H9 (cell line): ENCODE measurements at regions not wholly inside any gene's neighbourhood (a gene's known extent, or its start where the extent isn't known, plus 50 kb on each side); places are given as distances from the start of the nearest gene placed in this dataset.

ENCODE experiments used
- DNase-seq: peaks from one replicate; pipeline ENCODE4 v3.0.0-alpha.2; 2017
- H2AFZ ChIP-seq: one replicate; pipeline ENCODE4 v1.6.1; 2013; ENCODE audit warnings: mild to moderate bottlenecking, low read length, control low read depth, moderate library complexity
- H2AK5ac ChIP-seq: 2 replicates; pipeline ENCODE4 v1.6.1; 2013; ENCODE audit warnings: low read length, control low read depth, mixed read lengths; ENCODE audit not compliant: insufficient read length
- H2BK120ac ChIP-seq: one replicate; pipeline ENCODE4 v1.6.1; 2013; ENCODE audit warnings: low read depth, mild to moderate bottlenecking, low read length, control low read depth, inconsistent platforms; ENCODE audit not compliant: poor library complexity, severe bottlenecking
- H2BK12ac ChIP-seq: 2 replicates; pipeline ENCODE4 v1.6.1; 2013; ENCODE audit warnings: low read length, control low read depth, mixed read lengths, low read depth; ENCODE audit not compliant: insufficient read length
- H2BK15ac ChIP-seq: 2 replicates; pipeline ENCODE4 v1.6.1; 2013; ENCODE audit warnings: low read depth, low read length, control low read depth
- H2BK20ac ChIP-seq: one replicate; pipeline ENCODE4 v1.6.1; 2013; ENCODE audit warnings: low read depth, mild to moderate bottlenecking, low read length, control low read depth, inconsistent platforms; ENCODE audit not compliant: poor library complexity, severe bottlenecking
- H2BK5ac ChIP-seq: 2 replicates; pipeline ENCODE4 v1.6.1; 2013; ENCODE audit warnings: low read length, control low read depth, mixed read lengths; ENCODE audit not compliant: insufficient read length
- H3K14ac ChIP-seq: 2 replicates; pipeline ENCODE4 v1.6.1; 2013; ENCODE audit warnings: low read length, control low read depth; ENCODE audit not compliant: insufficient read depth
- H3K18ac ChIP-seq: 2 replicates; pipeline ENCODE4 v1.6.1; 2013; ENCODE audit warnings: low read depth, mild to moderate bottlenecking, mixed read lengths, low read length, control low read depth; ENCODE audit not compliant: insufficient read length
- H3K23ac ChIP-seq: 2 replicates; pipeline ENCODE4 v1.6.1; 2013; ENCODE audit warnings: low read length, control low read depth, mixed read lengths, low read depth; ENCODE audit not compliant: insufficient read length
- H3K23me2 ChIP-seq: 2 replicates; pipeline ENCODE4 v1.6.1; 2013; ENCODE audit warnings: low read depth, mild to moderate bottlenecking, mixed read lengths, low read length, control low read depth; ENCODE audit not compliant: insufficient read length, poor library complexity, severe bottlenecking
- H3K27ac ChIP-seq: 2 replicates; pipeline ENCODE4 v1.5.1; 2013; ENCODE audit warnings: low read length, control low read depth, mixed read lengths, low read depth; ENCODE audit not compliant: insufficient read length
- H3K27me3 ChIP-seq: 2 replicates; pipeline ENCODE4 v1.6.1; 2013; ENCODE audit warnings: low read length, control low read depth, inconsistent platforms; ENCODE audit not compliant: insufficient read depth
- H3K4ac ChIP-seq: 2 replicates; pipeline ENCODE4 v1.6.1; 2013; ENCODE audit warnings: low read depth, mild to moderate bottlenecking, control low read depth, inconsistent platforms, low read length, moderate library complexity
- H3K4me1 ChIP-seq: 2 replicates; pipeline ENCODE4 v1.6.1; 2013; ENCODE audit warnings: low read length, control low read depth, inconsistent platforms; ENCODE audit not compliant: insufficient read depth
- H3K4me2 ChIP-seq: 2 replicates; pipeline ENCODE4 v1.6.1; 2013; ENCODE audit warnings: low read length, control low read depth, mixed read lengths; ENCODE audit not compliant: insufficient read length, insufficient read depth
- H3K56ac ChIP-seq: 2 replicates; pipeline ENCODE4 v1.6.1; 2013; ENCODE audit warnings: low read depth, mild to moderate bottlenecking, mixed read lengths, low read length, control low read depth; ENCODE audit not compliant: insufficient read length
- H3K79me1 ChIP-seq: 2 replicates; pipeline ENCODE4 v1.6.1; 2013; ENCODE audit warnings: low read depth, mild to moderate bottlenecking, moderate library complexity, low read length, control low read depth, inconsistent platforms; ENCODE audit not compliant: insufficient read depth, poor library complexity, severe bottlenecking
- H3K79me2 ChIP-seq: 2 replicates; pipeline ENCODE4 v1.6.1; 2013; ENCODE audit warnings: low read length, control low read depth, inconsistent platforms; ENCODE audit not compliant: insufficient read depth
- H3K9ac ChIP-seq: 2 replicates; pipeline ENCODE4 v1.6.1; 2013; ENCODE audit warnings: low read length, control low read depth, mixed read lengths; ENCODE audit not compliant: insufficient read length; ENCODE audit errors: extremely low read depth
- H3K9me3 ChIP-seq: one replicate; pipeline ENCODE4 v1.6.1; 2013; ENCODE audit warnings: low read depth, low read length, inconsistent platforms; ENCODE audit not compliant: control insufficient read depth
- H3T11ph ChIP-seq: one replicate; pipeline ENCODE4 v1.6.1; 2013; ENCODE audit warnings: mild to moderate bottlenecking, low read length, control low read depth, inconsistent platforms
- H4K20me1 ChIP-seq: one replicate; pipeline ENCODE4 v1.6.1; 2013; ENCODE audit not compliant: control insufficient read depth, insufficient read length, insufficient read depth
- H4K5ac ChIP-seq: 2 replicates; pipeline ENCODE4 v1.6.1; 2013; ENCODE audit warnings: low read depth, mild to moderate bottlenecking, mixed read lengths, low read length, control low read depth; ENCODE audit not compliant: insufficient read length
- H4K8ac ChIP-seq: replicated peaks from 2 replicates; pipeline ENCODE4 v1.6.1; 2013; ENCODE audit warnings: low read length, control low read depth, mixed read lengths, low read depth; ENCODE audit not compliant: insufficient read length
- H4K91ac ChIP-seq: 2 replicates; pipeline ENCODE4 v1.6.1; 2013; ENCODE audit warnings: low read depth, mild to moderate bottlenecking, moderate library complexity, mixed read lengths, low read length, control low read depth; ENCODE audit not compliant: insufficient read length
- H3K27ac Mint-ChIP-seq, 3 experiments: 2 replicates in 2 of 3; 3 replicates in 1 of 3; pipeline ENCODE4 v1.8.0; 2020 to 2021; ENCODE audit warnings: mixed read lengths in 3 of 3, mild to moderate bottlenecking in 1 of 3, moderate library complexity in 1 of 3
- H3K27me3 Mint-ChIP-seq: 2 replicates; pipeline ENCODE4 v1.8.0; 2021; ENCODE audit warnings: low read depth, mild to moderate bottlenecking, moderate library complexity, mixed read lengths
- H3K36me3 Mint-ChIP-seq, 3 experiments: 2 replicates in 2 of 3; 3 replicates in 1 of 3; pipeline ENCODE4 v1.8.0; 2020 to 2021; ENCODE audit warnings: low read depth in 3 of 3, mixed read lengths in 3 of 3; ENCODE audit not compliant: insufficient read depth in 1 of 3
- H3K4me1 Mint-ChIP-seq, 2 experiments: 2 replicates each; pipeline ENCODE4 v1.8.0; 2020; ENCODE audit warnings: mixed read lengths in 2 of 2
- H3K4me3 Mint-ChIP-seq, 2 experiments: 2 replicates in 1 of 2; 3 replicates in 1 of 2; pipeline ENCODE4 v1.8.0; 2020 to 2021; ENCODE audit warnings: mild to moderate bottlenecking in 2 of 2, mixed read lengths in 2 of 2, moderate library complexity in 1 of 2
- H3K9me3 Mint-ChIP-seq, 2 experiments: 2 replicates in 1 of 2; 3 replicates in 1 of 2; pipeline ENCODE4 v1.8.0; 2020; ENCODE audit warnings: mild to moderate bottlenecking in 2 of 2, mixed read lengths in 2 of 2, moderate library complexity in 1 of 2
- WGBS: extraction: QIAGEN DNeasy Blood & Tissue Kit; methylation state at CpG from one replicate; pipeline ENCODE4 v1.1.7; 2013; ENCODE audit warnings: missing lambda C conversion rate, low lambda C conversion rate, mixed read lengths; ENCODE audit not compliant: insufficient read length; ENCODE audit errors: extremely low coverage; 5-methylcytosine and 5-hydroxymethylcytosine counted together
- TF ChIP-seq, protein P1 (sequence below): fragments of 200-600 bp; sonication (generic); conservative IDR thresholded peaks from 3 replicates; pipeline ENCODE4 v1.8.0; 2021; ENCODE audit warnings: antibody characterized with exemption, mild to moderate bottlenecking

DNA sequence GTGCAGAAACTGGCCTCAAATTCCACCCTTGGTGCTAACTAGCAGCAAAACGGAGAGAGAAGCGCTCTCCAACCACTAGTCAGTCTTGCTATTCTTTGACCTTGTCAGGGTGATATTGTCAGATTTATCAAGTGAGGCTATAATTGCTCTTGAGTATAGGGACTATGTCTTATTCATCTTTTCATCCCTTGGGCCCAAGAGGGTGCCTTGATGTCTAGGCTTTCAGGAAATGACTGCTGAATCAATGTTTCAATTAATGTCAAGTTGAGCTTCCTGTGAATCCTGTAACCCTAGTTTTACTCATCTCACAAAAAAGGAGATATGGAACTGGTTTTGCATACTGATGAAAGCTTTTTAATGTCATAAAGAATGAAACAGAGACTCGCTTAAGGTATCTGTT lies 701.3 kb downstream of the EDEM1 start:
- Histone ChIP-seq H2BK5ac (no peak overlapping the region), H3K4me2 (no peak overlapping the region), H3K9ac (no peak overlapping the region), H4K5ac (no peak overlapping the region), H2BK120ac (no peak overlapping the region), H3K4me1 (no peaks in the 10 kb centered on the region), H3K4ac (no peak overlapping the region), H2AK5ac (no peak overlapping the region), H3K18ac (no peak overlapping the region), H3K14ac (no peak overlapping the region), H2BK12ac (no peak overlapping the region), H3K79me2 (no peaks in the 10 kb centered on the region), H3K79me1 (no peaks in the 10 kb centered on the region), H3K23me2 (no peaks in the 10 kb centered on the region), H2BK20ac (no peak overlapping the region), H4K91ac (no peak overlapping the region), H3K9me3 (no peaks in the 10 kb centered on the region), H3K27me3 (no peaks in the 10 kb centered on the region), H2BK15ac (no peak overlapping the region), H2AFZ (no peak overlapping the region), H3K23ac (no peak overlapping the region), H4K8ac (no peak overlapping the region), H3K56ac (no peak overlapping the region), H3T11ph (no peak overlapping the region), H4K20me1 (no peaks in the 10 kb centered on the region), H3K27ac (no peak overlapping the region)
- H3K27me3 Mint-ChIP-seq: no peaks in the 10 kb centered on the region
- H3K4me3 Mint-ChIP-seq: no peak overlapping the region
- WGBS: no CpG with 5 or more reads among the region's 3 CpGs
- no peaks in the 10 kb centered on the region for H3K36me3 Mint-ChIP-seq
- no peaks in the 10 kb centered on the region for H3K4me1 Mint-ChIP-seq
- TF ChIP-seq, protein P1, sequence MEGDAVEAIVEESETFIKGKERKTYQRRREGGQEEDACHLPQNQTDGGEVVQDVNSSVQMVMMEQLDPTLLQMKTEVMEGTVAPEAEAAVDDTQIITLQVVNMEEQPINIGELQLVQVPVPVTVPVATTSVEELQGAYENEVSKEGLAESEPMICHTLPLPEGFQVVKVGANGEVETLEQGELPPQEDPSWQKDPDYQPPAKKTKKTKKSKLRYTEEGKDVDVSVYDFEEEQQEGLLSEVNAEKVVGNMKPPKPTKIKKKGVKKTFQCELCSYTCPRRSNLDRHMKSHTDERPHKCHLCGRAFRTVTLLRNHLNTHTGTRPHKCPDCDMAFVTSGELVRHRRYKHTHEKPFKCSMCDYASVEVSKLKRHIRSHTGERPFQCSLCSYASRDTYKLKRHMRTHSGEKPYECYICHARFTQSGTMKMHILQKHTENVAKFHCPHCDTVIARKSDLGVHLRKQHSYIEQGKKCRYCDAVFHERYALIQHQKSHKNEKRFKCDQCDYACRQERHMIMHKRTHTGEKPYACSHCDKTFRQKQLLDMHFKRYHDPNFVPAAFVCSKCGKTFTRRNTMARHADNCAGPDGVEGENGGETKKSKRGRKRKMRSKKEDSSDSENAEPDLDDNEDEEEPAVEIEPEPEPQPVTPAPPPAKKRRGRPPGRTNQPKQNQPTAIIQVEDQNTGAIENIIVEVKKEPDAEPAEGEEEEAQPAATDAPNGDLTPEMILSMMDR: no peak
- peaks cover 0 to 2% of the 10 kb centered on the region in 2 experiments; a peak in 2 of 5 replicates for H3K9me3 Mint-ChIP-seq
- no peak overlapping the region for H3K27ac Mint-ChIP-seq
- DNase-seq: no peak
